Testis (tissue), 2 donors: ENCODE measurements at regions not wholly inside any gene's neighbourhood (a gene's known extent, or its start where the extent isn't known, plus 50 kb on each side); places are given as distances from the start of the nearest gene placed in this dataset.

Experiments
- CTCF ChIP-seq, 3 experiments: fragments of 450-650 bp in 2 of 3; fragments of 200-600 bp in 1 of 3; sonication (generic) in 1 of 3; IDR thresholded peaks; one replicate each; pipeline ENCODE4 v1.5.1; 2016 to 2019; ENCODE audit warnings: antibody characterized with exemption in 3 of 3, mild to moderate bottlenecking in 2 of 3, moderate library complexity in 1 of 3
- POLR2A ChIP-seq: fragments of 450-650 bp; IDR thresholded peaks from one replicate; pipeline ENCODE4 v1.6.1; 2017; ENCODE audit warnings: antibody characterized with exemption, mild to moderate bottlenecking, moderate library complexity

- TF ChIP-seq CTCF (IDR thresholded peaks at IDR 0.05) (no peak), POLR2A (no peak)
Observed at GRCh38 chr1:175864625-175865024, 121.2 kb upstream of the TNR start.
